ENCODE measurements at regions not wholly inside any gene's neighbourhood (a gene's known extent, or its start where the extent isn't known, plus 50 kb on each side); places are given as distances from the start of the nearest gene placed in this dataset.

GRCh38 chr15:31591908-31592307 lies 265.3 kb downstream of the KLF13 start:
- Histone ChIP-seq H3K4me3 (no peak overlapping the region), H3K27ac (no peak overlapping the region), H3K36me3 (replicated peaks; ENCODE audit: insufficient read depth, low read depth) (no peaks in the 10 kb centered on the region), H2AFZ (no peak overlapping the region), H3K9me2 (replicated peaks; ENCODE audit: insufficient read depth) (no peaks in the 10 kb centered on the region), H3K79me2 (no peaks in the 10 kb centered on the region), H3K4me1 (ENCODE audit: insufficient read depth) (no peaks in the 10 kb centered on the region), H4K20me1 (ENCODE audit: insufficient read depth, poor library complexity, severe bottlenecking) (no peaks in the 10 kb centered on the region), H3K27me3 (no peaks in the 10 kb centered on the region), H3K4me2 (no peak overlapping the region), H3K9me3 (ENCODE audit: low read depth) (no peaks in the 10 kb centered on the region)
- no peak for TF ChIP-seq EZH2 (IDR thresholded peaks at IDR 0.05; ENCODE audit: borderline replicate concordance)
- no peak for TF ChIP-seq EZH2phosphoT487 (IDR thresholded peaks at IDR 0.05; ENCODE audit: low read depth, severe bottlenecking, unreplicated experiment)
- TF ChIP-seq CTCF (IDR thresholded peaks at IDR 0.05; ENCODE audit: poor library complexity) = no peak
- DNase-seq (ENCODE audit: low spot score) = no peak

GRCh38 chr15:31597466-31597865 lies 270.8 kb downstream of the KLF13 start:
- no peak for DNase-seq (ENCODE audit: low spot score)
- no peak overlapping the region for H3K27ac ChIP-seq
- peaks cover 4% of the 10 kb centered on the region for H3K4me1 ChIP-seq (ENCODE audit: insufficient read depth)
- H3K36me3 ChIP-seq (replicated peaks; ENCODE audit: insufficient read depth, low read depth) = no peaks in the 10 kb centered on the region
- no peaks in the 10 kb centered on the region for H3K9me2 ChIP-seq (replicated peaks; ENCODE audit: insufficient read depth)
- H3K9me3 ChIP-seq (ENCODE audit: low read depth) = no peaks in the 10 kb centered on the region
- no peaks in the 10 kb centered on the region for H4K20me1 ChIP-seq (ENCODE audit: insufficient read depth, poor library complexity, severe bottlenecking)
- H2AFZ ChIP-seq = no peak overlapping the region
- TF ChIP-seq EZH2phosphoT487 (IDR thresholded peaks at IDR 0.05; ENCODE audit: low read depth, severe bottlenecking, unreplicated experiment) = no peak
- TF ChIP-seq EZH2 (IDR thresholded peaks at IDR 0.05; ENCODE audit: borderline replicate concordance) = no peak
- no peak for TF ChIP-seq CTCF (IDR thresholded peaks at IDR 0.05; ENCODE audit: poor library complexity)
- no peak overlapping the region for H3K4me3 ChIP-seq
- 64% methylated on average over 1 of the region's 1 CpG for WGBS (ENCODE audit: low lambda C conversion rate, missing lambda C conversion rate)
- H3K27me3 ChIP-seq = no peaks in the 10 kb centered on the region
- H3K79me2 ChIP-seq = no peaks in the 10 kb centered on the region
- no peak overlapping the region for H3K4me2 ChIP-seq

GRCh38 chr15:31598620-31599019 lies 272.0 kb downstream of the KLF13 start:
- peaks cover 4% of the 10 kb centered on the region for H3K4me1 ChIP-seq (ENCODE audit: insufficient read depth)
- H3K27me3 ChIP-seq = no peaks in the 10 kb centered on the region
- H3K27ac ChIP-seq = no peak overlapping the region
- no peaks in the 10 kb centered on the region for H3K79me2 ChIP-seq
- peak overlapping the region; percentile 40 for H2AFZ ChIP-seq
- no peak overlapping the region for H3K4me3 ChIP-seq
- no peaks in the 10 kb centered on the region for H3K9me3 ChIP-seq (ENCODE audit: low read depth)
- peak; percentile 73 for DNase-seq (ENCODE audit: low spot score)
- no peaks in the 10 kb centered on the region for H3K36me3 ChIP-seq (replicated peaks; ENCODE audit: insufficient read depth, low read depth)
- peak overlapping the region; percentile 62 for H3K4me2 ChIP-seq
- WGBS (ENCODE audit: low lambda C conversion rate, missing lambda C conversion rate) = 3% methylated on average over 7 of the region's 7 CpGs
- TF ChIP-seq EZH2 (IDR thresholded peaks at IDR 0.05; ENCODE audit: borderline replicate concordance) (no peak), CTCF (IDR thresholded peaks at IDR 0.05; ENCODE audit: poor library complexity) (no peak), EZH2phosphoT487 (IDR thresholded peaks at IDR 0.05; ENCODE audit: low read depth, severe bottlenecking, unreplicated experiment) (no peak)
- no peaks in the 10 kb centered on the region for H4K20me1 ChIP-seq (ENCODE audit: insufficient read depth, poor library complexity, severe bottlenecking)
- H3K9me2 ChIP-seq (replicated peaks; ENCODE audit: insufficient read depth) = no peaks in the 10 kb centered on the region

GRCh38 chr15:31605467-31605931 lies 278.9 kb downstream of the KLF13 start:
- DNase-seq (ENCODE audit: low spot score) = peak; percentile 38
- Histone ChIP-seq H3K27ac (peak overlapping the region; percentile 38), H3K9me3 (ENCODE audit: low read depth) (no peaks in the 10 kb centered on the region), H3K79me2 (no peaks in the 10 kb centered on the region), H3K36me3 (replicated peaks; ENCODE audit: insufficient read depth, low read depth) (no peaks in the 10 kb centered on the region), H3K9me2 (replicated peaks; ENCODE audit: insufficient read depth) (no peaks in the 10 kb centered on the region), H3K4me2 (no peak overlapping the region), H2AFZ (no peak overlapping the region), H4K20me1 (ENCODE audit: insufficient read depth, poor library complexity, severe bottlenecking) (no peaks in the 10 kb centered on the region), H3K4me1 (ENCODE audit: insufficient read depth) (peaks cover 16% of the 10 kb centered on the region), H3K27me3 (no peaks in the 10 kb centered on the region), H3K4me3 (no peak overlapping the region)
- 46% methylated on average over 9 of the region's 9 CpGs for WGBS (ENCODE audit: low lambda C conversion rate, missing lambda C conversion rate)
- TF ChIP-seq EZH2 (IDR thresholded peaks at IDR 0.05; ENCODE audit: borderline replicate concordance) (no peak), CTCF (IDR thresholded peaks at IDR 0.05; ENCODE audit: poor library complexity) (peak; percentile 33)

All from hepatocyte (in vitro differentiated cells).